ENCODE measurements at regions not wholly inside any gene's neighbourhood (a gene's known extent, or its start where the extent isn't known, plus 50 kb on each side); places are given as distances from the start of the nearest gene placed in this dataset.
"Not testable (repeated sequence)": the region's sequence is repeated elsewhere in the genome, so short reads cannot be mapped to it uniquely, and the experiment has no call there.

DNA sequence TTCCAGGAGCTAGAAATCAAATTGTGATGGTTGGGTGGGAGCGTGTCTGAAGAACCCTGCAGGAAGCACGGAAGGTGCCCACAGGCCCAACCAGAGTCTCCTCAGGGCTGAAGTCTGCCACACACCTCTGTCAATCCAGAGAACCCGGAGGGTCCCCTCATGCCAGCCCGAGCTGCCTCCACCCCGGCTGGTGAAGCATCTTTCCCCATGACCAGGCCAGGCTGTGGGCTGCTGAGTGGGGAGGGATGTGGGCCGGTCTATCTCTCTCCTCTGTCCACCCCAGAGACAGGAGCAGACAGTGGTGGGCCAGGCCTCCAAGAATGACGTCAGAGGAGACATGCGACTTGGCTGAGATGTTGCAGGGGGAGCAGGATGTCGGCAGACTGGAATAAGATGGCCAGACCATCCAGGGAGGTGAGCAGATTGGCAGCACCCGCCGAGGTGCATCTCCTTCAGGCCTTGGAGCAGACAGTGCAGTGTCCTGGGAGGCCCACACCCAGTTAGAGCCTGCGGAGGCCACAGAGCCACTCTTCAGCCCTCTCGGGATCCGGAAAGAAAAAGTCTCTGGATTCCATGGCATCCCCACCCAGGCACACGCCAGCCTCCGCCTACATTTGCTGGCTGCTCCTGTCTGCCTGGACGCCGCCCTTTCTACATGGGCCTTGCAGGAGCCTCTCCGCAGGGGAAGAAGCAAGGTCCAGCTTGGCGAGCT, 1524.9 kb downstream of the BRD1 start:
- H3K4me3 ChIP-seq (replicated peaks; ENCODE audit: low read depth, low read length): no peak overlapping the region
- no peak for DNase-seq (ENCODE audit: extremely low read depth, low read depth)
- TF ChIP-seq, protein P1, sequence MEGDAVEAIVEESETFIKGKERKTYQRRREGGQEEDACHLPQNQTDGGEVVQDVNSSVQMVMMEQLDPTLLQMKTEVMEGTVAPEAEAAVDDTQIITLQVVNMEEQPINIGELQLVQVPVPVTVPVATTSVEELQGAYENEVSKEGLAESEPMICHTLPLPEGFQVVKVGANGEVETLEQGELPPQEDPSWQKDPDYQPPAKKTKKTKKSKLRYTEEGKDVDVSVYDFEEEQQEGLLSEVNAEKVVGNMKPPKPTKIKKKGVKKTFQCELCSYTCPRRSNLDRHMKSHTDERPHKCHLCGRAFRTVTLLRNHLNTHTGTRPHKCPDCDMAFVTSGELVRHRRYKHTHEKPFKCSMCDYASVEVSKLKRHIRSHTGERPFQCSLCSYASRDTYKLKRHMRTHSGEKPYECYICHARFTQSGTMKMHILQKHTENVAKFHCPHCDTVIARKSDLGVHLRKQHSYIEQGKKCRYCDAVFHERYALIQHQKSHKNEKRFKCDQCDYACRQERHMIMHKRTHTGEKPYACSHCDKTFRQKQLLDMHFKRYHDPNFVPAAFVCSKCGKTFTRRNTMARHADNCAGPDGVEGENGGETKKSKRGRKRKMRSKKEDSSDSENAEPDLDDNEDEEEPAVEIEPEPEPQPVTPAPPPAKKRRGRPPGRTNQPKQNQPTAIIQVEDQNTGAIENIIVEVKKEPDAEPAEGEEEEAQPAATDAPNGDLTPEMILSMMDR (IDR thresholded peaks at IDR 0.05; ENCODE audit: low read depth, low read length, missing control alignments): no peak

DNA sequence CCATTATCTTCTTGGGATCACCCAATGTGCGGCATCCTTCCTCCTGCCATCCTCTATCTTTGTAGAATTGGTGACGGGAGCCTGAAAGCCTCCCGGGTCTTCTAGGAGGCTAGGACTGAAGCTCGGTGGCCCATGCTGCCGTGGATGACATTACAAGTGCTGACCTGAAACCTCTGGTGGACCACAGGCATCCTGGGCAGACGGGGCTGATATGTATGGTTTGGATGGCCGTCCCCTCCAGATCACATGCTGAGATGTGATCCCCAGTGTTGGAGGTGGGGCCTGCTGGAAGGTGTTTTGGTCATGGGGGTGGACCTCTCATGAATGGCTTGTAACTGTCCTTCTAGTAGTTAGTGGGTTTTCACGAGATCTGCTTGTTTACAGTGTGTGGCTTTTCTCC, 1525.8 kb downstream of the BRD1 start:
- TF ChIP-seq, protein P1 (IDR thresholded peaks at IDR 0.05; ENCODE audit: low read depth, low read length, missing control alignments): no peak
- H3K4me3 ChIP-seq (replicated peaks; ENCODE audit: low read depth, low read length): no peak overlapping the region
- no peak for DNase-seq (ENCODE audit: extremely low read depth, low read depth)

DNA sequence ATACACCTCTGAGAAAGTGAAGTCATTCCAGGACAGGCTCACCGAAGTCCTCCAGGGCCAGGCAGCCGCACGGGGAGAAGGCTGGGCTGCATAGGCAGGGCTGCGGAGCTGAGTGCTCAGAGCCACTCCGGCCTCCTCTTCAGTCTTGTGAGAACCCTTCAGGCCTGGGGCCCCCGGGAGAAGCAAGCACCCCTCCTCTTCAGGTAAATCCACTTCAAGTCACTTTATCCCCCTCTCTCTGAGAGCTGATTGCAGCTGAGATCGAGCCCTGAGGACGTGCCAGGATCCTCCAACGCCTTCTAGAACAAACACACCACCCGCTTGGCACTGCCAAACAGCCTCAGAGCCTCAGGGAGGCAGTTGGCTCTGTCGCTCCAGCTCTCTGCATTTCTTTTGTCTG, 1526.3 kb downstream of the BRD1 start:
- H3K4me3 ChIP-seq (replicated peaks; ENCODE audit: low read depth, low read length): no peak overlapping the region
- DNase-seq (ENCODE audit: extremely low read depth, low read depth): no peak
- TF ChIP-seq, protein P1 (IDR thresholded peaks at IDR 0.05; ENCODE audit: low read depth, low read length, missing control alignments): no peak

DNA sequence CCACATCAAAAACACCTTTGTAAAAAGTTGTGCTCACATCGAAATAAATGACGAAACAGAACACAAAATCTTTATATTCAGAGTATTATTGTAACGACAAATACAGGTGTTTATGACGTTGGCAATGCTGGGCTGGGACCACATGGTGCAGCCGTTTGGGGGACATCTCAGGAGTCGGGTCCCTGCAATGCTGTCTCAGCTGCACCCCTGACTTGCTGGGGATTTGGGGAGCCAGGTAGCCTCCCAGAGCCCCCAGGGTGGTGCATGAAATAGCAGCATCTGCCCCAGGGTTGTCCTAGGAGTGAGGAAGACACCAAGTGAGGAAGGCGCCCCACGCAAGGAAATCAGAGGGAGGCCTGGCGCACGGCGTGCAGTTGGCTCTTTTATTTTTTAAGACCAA, 1526.8 kb downstream of the BRD1 start:
- DNase-seq (ENCODE audit: extremely low read depth, low read depth): no peak
- TF ChIP-seq, protein P1 (IDR thresholded peaks at IDR 0.05; ENCODE audit: low read depth, low read length, missing control alignments): no peak
- no peak overlapping the region for H3K4me3 ChIP-seq (replicated peaks; ENCODE audit: low read depth, low read length)

DNA sequence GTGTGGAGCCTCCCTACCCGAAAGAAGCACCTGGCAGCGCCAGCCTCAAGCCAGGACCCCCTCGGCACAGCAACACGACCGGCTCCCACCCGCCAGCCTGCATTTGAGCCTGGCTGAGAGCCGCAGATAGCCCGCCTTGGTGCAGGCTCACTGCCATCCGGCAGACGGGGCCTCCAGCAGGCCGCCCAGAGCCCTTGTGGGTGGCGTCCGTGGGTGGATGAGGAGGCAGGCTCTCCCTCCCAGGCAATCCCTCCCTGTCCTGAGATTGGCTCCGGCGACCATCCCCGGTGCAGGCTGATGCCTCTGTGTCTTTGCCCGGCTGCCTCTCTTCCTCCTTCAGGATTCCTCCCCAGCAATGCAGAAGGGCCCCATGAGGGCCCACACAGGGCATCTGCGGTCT, 1527.9 kb downstream of the BRD1 start:
- DNase-seq (ENCODE audit: extremely low read depth, low read depth): no peak
- no peak overlapping the region for H3K4me3 ChIP-seq (replicated peaks; ENCODE audit: low read depth, low read length)
- TF ChIP-seq, protein P1 (IDR thresholded peaks at IDR 0.05; ENCODE audit: low read depth, low read length, missing control alignments): no peak

DNA sequence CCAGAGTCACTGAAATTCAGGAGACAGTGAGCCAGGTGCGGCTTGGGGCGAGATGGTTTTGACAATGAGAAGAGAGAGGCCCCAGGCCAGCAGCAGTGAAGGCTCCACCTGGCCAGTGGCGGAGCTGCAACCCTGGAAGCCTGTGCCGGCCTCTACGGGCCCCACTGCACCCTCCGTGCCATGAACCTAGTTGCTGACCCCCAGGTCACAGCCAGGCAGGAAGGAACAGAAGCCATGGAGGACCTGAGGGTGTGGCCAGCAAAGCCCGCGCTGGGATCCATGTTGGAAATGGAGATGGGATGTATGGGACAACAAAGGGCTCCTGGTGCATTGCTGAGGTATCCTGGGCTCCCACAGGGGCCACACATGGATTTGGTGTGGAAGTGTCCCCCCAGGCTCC, 1528.5 kb downstream of the BRD1 start:
- H3K4me3 ChIP-seq (replicated peaks; ENCODE audit: low read depth, low read length): no peak overlapping the region
- TF ChIP-seq, protein P1 (IDR thresholded peaks at IDR 0.05; ENCODE audit: low read depth, low read length, missing control alignments): no peak
- DNase-seq (ENCODE audit: extremely low read depth, low read depth): no peak

DNA sequence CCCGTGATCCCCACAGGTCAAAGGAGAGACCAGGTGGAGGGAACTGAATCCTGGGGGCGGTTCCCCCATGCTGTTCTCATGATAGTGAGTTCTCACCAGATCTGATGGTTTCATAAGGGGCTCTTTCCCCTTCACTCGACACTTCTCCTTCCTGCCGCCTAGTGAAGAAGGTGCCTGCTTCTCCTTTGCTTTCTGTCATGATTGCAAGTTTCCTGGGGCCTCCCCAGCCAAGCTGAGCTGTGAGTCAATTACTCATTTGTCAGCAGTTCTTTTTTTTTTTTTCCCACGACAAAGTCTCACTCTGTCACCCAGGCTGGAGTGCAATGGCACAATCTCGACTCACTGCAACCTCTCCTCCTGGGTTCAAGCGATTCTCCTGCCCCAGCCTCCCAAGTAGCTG, 1530.4 kb downstream of the BRD1 start:
- TF ChIP-seq, protein P1 (IDR thresholded peaks at IDR 0.05; ENCODE audit: low read depth, low read length, missing control alignments): no peak
- no peak overlapping the region for H3K4me3 ChIP-seq (replicated peaks; ENCODE audit: low read depth, low read length)
- DNase-seq (ENCODE audit: extremely low read depth, low read depth): no peak

DNA sequence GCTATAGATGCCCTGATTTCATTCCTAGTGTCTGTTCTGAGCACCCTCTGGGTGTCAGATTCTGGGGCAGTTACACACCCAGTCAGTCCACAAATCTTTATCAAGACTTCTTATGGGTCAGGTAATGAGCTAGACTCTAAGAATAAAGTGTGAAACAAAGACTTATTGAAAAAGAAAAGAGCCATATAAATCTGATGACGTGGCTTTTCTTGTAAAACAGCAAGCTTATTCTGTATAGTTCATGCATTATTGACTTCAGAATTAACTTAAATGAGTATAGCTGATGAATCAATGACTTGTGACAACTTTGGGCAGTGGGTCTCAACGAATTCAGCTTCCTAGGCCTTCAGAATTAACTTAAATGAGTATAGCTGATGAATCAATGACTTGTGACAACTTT, 1527.5 kb downstream of the TBC1D22A start:
- H3K4me3 ChIP-seq (replicated peaks; ENCODE audit: low read depth, low read length); DNase-seq (ENCODE audit: extremely low read depth, low read depth): not testable (repeated sequence)
